Renal cortex interstitium (tissue), 11 donors: ENCODE measurements at regions not wholly inside any gene's neighbourhood (a gene's known extent, or its start where the extent isn't known, plus 50 kb on each side); places are given as distances from the start of the nearest gene placed in this dataset.
"Not testable (repeated sequence)": the region's sequence is repeated elsewhere in the genome, so short reads cannot be mapped to it uniquely, and the experiment has no call there.

ENCODE experiments used
- DNase-seq, 11 donors: peaks; one replicate each; pipeline ENCODE4 v3.0.0-alpha.2; 2013; ENCODE audit warnings: low read depth in 9 of 11, low spot score in 4 of 11; ENCODE audit errors: extremely low read depth in 1 of 11

DNA sequence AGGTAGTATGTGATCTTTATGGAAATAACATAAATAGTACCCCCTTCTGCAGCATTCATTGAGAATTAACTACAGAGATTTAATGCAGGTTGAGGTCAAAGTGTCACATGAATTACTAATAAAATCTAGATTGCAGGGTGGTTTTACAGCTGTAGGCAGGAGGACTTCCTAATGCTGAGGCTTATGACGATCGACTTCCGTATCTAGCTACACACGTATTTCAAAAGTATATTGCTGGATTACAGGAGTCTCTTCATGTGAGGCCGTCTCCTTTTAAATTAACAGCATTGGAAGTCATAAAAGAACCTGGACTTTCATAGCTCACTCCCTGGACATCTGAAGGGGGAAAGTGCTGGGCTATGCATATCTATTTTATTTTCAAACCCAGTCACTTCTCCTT is 180.9 kb downstream of the OSTF1 start:
- DNase-seq = no peak

DNA sequence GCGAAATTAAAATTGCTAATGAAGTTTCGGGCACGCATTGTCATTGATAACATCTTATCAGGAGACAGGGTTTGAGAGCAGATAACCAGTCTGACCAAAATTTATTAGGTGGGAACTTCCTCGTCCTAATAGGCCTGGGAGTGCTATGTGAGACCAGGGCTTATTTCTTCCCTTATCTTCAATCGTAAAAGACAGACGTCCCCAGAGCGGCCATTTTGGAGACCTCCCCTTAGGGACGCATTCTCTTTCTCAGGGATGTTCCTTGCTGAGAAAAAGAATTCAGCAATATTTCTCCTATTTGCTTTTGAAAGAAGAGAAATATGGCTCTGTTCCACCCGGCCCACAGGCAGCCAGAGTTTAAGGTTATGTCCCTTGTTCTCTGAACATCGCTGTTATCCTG is 184.7 kb downstream of the OSTF1 start:
- DNase-seq = not testable (repeated sequence)

DNA sequence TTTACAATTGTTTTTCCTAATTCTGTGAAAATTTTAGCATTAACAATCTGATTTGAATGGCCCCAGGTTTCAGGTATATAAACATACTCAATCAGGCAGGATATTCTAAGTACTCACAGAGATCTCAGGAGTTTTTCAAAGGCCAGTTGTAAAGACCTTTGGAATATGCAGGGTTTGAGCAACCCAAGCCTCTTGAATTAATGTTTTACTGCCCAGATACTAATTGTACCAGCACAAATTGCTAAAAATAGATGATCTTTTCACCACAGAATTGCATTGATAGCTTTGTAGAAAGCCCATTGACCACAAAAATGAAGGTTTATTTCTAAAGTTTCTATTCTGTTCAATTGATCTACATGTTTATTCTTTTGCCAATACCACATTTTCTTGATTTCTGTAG is 186.5 kb downstream of the OSTF1 start:
- DNase-seq = no peak

DNA sequence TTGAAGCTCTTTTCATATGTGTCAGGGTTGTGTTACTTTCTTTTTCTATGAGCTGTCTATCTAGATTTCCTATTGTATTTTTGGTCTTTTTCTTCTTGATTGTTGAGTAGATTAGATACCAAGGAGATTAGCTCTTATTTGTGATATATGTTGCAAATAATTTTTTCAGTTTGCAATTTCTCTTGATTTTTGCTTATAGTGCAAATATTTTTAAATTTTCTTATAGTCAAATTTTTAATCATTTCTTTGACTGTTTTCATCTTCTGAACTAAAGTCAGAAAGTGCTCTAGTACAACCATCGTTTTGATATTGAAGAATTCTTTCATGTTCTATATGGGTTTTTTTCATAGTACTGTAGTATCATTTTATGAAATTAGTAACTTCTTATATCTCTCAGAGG is 193.7 kb downstream of the OSTF1 start:
- no peak for DNase-seq

DNA sequence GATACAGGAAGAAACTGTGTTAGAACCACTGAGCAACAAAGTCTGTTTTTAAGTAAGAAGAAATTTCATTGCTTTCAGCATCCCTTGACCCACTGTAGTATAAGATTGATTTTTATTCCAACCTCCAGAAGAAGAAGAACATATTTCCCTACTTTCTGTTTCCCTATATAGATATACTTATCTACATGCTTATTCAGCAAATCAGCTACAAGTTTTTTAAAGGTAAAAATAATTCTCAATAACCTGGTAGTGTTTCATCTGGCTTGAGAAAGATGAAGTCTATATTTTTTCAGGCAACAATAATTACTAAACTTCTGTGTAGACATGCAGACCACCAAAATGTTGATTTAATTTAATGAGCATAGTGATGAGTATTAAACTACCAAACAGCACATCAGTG is 201.0 kb downstream of the OSTF1 start:
- DNase-seq = no peak

DNA sequence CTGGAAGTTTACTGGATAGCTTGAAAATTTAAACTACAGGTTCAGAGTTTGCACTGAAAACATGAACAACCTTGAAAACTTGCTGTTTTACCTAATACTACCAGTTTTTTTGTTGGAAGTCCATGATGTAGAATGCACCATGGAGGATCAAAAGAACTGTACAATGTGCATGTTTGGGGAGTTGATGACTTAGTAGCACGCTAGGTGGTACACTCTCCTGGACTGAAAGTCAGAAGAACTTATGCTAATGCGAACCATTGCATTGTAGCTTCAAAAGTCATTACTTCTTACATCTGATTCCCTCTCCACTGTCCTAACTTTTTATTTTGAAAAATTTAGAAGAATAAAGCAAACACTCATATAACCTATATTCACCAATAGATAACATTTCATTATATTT is 211.0 kb downstream of the OSTF1 start:
- DNase-seq = no peak

DNA sequence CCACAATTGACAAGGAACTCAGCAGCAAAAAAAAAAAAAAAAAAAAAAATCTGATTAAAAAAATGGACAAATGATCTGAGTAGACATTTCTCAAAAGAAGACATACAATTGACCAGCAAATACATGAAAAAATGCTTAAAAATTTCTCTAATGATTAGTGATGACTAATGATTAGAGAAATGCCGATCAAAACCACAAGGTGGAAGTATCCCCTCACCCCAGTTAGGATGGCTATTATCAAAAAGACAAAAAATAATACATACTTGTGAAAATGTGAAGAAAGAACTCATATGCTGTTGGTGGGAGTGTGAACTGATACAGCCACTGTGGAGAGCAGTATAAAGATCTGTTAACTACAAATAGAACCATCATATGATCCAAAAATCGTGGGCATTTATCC is 245.3 kb downstream of the OSTF1 start:
- DNase-seq = no peak

DNA sequence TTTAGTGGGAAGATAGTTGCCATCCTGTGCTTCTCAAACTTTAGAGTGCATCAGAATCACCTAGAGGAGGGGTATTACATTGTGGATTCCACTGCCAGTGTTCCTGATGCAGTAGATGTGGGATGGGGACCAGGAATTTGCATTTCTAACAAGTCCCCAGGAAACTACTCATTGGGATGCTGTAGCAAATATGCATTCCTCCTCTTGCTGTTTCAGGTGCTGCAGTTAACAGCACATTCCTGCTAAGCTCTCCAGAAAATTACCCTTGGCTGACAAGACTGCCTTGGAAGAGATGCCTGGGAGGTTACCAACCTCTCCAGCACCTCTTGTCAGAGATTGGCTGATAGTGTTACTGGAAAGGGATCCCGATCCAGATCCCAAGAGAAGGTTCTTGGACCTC is 270.5 kb downstream of the OSTF1 start:
- DNase-seq = no peak

DNA sequence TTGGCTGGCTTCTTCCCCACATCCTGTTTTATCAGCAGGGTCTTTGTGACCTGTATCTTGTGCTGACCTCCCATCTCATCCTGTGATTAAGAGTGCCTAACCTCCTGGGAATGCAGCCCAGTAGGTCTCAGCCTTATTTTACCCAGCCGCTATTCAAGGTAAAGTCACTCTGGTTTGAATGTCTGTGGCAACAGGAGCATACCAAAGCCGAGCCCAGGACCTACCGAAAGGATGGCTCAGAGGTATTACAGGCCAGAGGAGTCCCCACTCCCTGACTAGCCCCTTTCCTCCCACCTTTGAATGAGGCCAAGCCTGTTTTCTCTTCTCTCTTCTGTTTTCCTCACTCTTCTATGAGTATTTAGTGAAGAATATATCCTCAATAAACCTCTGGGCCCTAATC is 271.3 kb downstream of the OSTF1 start:
- no peak for DNase-seq

DNA sequence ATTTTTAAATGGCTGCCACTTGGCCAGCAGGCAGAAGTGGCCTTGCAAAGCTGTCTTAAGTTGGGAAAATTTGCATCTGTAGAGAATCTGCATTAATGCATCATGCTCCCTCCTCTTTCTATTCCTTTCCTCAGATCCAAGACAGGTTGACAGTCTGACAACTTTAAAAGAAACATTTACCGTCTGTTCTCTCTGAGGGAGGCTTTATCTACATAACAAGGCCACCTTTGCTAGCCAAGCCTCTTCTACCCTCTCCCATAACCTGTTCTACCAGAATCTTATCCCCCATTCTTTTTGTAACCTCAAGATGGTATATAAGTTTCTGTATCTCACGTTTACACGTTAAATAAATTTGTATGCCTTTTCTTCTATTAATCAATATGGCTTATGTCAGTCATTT is 271.9 kb downstream of the OSTF1 start:
- no peak for DNase-seq

DNA sequence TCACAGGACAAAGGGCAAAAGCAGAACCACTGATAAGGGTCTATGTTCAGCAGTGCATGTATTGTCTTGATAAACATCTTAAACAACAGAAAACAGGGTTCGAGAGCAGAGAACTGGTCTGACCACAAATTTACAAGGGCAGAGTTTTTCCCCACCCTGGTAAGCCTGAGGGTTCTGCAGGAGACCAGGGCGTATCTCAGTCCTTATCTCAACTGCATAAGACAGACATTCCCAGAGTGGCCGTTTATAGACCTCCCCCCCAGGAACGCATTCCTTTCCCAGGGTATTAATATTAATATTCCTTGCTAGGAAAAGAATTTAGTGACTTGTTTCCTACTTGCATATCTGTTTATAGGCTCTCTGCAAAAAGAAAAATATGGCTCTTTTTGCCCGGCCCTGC is 274.1 kb downstream of the OSTF1 start:
- not testable (repeated sequence) for DNase-seq

DNA sequence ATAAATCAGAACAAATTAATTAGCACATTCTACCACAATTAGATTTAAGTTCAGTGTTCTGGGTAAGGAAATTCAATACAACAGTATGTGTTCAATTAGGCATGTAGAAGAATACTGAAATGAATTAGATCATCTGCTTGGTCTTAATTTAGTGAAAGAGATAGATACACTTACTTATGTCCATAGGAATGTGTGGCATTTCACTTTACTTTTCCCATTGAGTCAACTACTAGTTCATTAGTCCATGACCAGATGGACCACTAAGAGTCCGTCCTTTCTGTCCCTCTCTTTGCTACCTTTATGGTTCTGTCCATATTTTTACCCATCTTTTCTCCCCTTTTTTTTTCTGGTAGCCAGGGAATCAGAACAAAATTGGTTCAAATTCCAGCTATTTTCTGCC is 276.9 kb downstream of the OSTF1 start:
- DNase-seq = no peak

DNA sequence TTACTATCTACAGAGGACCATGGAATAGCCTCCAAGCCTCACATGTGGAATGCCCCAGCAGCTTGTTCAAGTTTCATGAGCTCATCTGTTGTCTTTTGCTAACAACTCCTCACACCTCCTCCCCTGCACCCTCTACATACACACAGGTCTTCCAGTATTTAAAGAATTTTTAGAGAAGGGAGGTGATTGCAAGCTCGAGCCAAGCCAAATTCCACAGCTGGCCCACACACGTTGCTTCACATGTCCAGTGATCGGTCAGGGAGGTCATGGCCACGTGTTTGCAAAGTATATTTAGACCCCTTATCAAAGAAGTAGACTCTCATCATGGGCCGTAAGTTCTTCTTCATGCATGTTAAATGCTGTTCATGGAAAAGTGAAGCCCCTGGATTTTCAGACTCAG is 281.7 kb downstream of the OSTF1 start:
- DNase-seq = peak in 2 of 11 donors; percentile 7 to 8

DNA sequence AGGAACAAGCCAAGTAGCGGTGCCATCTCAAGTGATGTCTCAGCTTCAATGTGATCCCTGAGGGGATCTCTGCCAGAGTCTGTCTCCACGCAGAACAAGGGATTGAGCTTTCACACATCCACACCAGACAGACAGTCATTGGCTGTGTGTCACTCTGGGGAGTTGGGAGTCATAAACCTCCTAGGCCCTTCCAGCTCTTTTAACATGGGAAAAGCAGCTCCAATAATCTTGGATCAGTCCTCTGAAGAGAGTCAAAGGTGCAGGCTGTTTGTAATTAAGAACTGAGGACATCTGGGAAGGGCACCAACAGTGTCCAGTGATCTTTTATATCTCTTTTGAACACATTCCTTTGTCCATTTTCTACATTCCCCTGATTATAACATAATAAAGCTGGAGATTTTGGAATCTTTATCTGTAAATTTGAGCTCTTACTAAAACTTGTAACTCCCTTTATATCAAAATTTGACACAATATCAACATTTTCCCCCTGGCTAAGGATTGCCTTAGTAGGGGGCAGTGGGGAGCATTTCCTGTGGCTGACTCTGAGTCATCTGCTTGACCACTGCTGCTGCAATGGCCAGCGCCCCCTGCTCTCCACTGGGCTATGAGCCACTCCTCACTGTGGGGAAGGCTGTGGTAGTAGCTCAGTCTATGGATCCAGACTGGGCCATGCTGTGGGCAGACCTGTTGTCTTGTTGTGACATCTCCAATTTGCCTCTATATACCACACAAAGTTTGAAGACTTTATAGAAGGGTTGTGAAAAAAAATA is 284.4 kb downstream of the OSTF1 start:
- DNase-seq = no peak

DNA sequence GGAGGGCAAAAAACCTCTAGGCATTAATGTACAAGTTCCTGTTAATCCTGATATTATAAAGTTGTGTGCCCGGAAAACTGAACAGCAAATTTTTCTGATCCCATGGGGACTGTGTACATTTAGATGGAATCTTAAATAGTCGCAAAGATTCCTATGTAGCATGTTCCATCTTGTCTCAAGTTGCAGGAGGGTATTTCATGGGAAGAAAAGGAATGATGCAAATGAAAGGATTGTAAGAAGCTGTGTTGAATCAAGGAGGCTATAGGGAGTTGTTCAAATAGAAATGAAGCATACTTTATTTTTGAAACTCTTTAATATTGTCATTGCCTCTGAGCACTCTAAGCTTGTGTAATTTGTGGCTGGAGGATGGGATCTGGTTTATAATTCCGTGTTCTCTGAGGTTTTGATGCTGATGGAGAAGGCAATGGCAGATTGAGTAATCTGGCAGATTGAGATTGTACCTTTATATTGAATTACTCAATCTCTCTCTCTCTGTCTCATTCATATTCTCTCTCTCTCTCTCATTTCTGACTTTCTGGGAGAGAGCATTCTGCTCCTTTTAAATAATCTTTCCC is 288.5 kb downstream of the OSTF1 start:
- no peak for DNase-seq

DNA sequence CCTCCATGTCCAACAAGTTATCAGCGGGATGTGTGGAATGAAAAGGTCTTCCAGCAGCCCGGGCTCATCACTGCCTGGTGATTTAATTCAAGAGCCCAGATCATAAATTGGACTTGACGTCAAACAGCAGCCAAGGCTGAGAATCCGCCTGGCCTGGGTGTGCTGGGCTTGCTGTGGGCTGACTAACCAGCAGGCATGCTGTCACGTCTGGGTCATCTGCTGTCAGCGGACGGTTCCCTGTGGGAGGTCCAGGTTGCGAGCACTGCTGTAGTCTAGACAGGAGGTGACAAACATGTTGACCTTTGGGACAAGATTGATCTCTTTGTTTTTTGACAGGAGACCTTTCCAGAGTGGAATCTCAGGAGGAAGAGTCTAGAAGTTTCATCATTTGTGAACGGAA is 289.7 kb downstream of the OSTF1 start:
- peak in 2 of 11 donors; percentile 4 to 13 for DNase-seq

DNA sequence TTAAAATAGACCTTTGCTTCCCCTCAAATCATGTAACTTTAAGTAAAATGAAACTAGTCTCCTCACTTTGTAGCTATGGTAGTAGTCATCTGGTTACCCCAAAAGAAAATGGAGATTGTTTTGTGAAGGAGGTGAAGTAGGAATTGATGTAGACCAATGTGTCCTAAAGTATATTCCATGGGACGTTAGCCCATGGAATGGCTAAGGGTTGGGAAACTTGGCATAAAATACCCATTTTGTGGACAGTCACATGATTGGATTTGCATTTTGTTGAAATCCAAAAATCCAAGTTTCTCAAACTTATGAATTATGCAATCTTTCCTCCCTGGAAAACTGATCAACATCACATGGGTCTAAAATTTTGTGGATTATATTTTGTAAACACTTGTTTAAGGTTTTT is 290.6 kb downstream of the OSTF1 start:
- DNase-seq = no peak

DNA sequence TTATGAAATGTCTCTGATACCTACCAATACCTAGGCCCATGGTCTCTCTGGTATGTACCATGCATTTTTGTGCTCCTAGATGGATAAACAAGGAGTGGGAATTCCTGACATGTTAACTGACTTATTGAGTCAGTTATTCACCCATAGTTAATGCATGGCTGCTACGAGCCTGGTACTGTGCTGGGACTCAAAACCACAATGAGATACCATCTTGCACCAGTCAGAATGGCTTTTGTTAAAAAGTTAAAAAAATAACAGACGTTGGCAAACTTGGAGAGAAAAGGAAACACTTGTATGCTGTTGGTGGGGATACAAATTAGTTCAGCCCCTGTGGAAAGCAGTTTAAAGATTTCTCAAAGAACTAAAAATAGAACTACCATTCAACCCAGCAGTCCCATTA is 293.8 kb downstream of the OSTF1 start:
- DNase-seq = no peak

DNA sequence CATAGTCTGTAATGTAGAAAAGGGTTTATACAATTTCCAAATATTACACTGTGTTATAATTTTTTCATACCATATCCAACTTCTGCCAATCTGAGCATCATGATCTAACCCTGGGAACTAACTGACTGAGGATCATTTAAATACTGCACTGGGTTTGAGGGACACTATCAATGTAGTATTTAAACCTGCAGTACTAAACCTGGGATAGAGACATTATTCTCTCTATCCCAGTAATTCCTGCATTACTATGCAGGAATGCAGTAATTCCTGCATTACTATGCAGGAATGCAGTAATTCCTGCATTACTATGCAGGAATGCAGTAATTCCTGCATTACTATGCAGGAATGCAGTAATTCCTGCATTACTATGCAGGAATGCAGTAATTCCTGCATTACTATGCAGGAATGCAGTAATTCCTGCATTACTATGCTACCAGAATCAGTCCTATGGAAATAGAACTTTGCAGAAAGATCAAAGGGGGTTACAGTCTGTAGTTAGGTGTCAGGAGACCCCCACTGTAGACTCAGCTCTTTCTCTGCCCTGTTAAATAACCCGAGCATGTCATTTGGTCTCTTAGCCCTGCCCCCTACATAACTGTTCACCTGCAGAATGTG is 295.2 kb downstream of the OSTF1 start:
- DNase-seq = peak in 1 of 11 donors; percentile 4

DNA sequence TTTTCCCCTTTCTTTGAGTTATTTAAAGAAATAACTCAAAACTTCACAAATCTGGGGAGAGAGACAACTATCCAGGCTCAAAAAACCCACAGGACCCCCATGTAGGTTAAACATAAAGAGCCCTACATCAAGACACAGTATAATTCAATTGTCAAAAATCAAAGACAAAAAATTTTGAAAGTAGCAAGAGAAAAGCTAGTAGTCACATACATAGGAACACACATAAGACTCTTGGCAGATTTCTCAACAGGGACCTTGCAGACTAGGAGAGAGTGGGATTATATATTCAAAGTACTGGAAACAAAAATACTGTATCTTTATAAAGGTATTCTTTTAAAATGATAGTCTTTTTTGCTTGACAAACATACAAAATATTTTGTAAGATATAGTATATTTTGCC is 296.9 kb downstream of the OSTF1 start:
- no peak for DNase-seq

DNA sequence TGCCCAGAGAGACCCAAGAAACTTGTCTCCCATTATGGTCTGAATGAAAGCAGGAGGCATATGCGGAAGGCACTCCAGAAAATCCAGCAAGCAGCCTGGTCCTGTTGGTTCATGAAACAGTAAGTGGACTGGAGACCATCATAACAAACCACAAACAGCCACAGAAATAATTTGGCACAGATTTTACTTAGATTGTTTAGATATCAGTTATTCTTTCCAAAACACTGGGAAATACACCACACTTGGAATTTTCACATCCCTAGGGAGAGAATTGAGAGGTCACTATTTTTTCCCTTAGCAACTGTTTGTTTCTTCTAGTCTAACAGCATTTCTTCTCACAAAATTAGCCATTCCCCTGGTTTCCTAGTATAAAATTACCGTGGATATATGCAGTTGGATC is 300.8 kb downstream of the OSTF1 start:
- DNase-seq = no peak
